Neural cell (in vitro differentiated cells): ENCODE measurements at regions not wholly inside any gene's neighbourhood (a gene's known extent, or its start where the extent isn't known, plus 50 kb on each side); places are given as distances from the start of the nearest gene placed in this dataset.

Experiments used
- CTCF ChIP-seq: fragments of 450-650 bp; IDR thresholded peaks from 2 replicates; pipeline ENCODE4 v1.5.1; 2014; ENCODE audit warnings: antibody characterized with exemption, mild to moderate bottlenecking, moderate library complexity; ENCODE audit not compliant: poor library complexity, severe bottlenecking
- EP300 ChIP-seq: fragments of 450-650 bp; conservative IDR thresholded peaks from 2 replicates; pipeline ENCODE4 v1.6.1; 2014; ENCODE audit warnings: antibody characterized with exemption, mild to moderate bottlenecking, moderate library complexity; ENCODE audit not compliant: poor library complexity, severe bottlenecking
- EZH2 ChIP-seq: fragments of 200-600, 300-800 bp; shearing (Covaris generic), sonication (generic); IDR thresholded peaks from 2 replicates; pipeline ENCODE4 v1.6.1; 2014; ENCODE audit warnings: antibody characterized with exemption, low read length, borderline replicate concordance, mild to moderate bottlenecking; ENCODE audit not compliant: insufficient read depth, poor library complexity, severe bottlenecking

GRCh38 chr21:26280148-26280547 is 109.6 kb upstream of the APP start:
- TF ChIP-seq CTCF (no peak), EZH2 (no peak), EP300 (no peak)
